ENCODE measurements at regions not wholly inside any gene's neighbourhood (a gene's known extent, or its start where the extent isn't known, plus 50 kb on each side); places are given as distances from the start of the nearest gene placed in this dataset.

GRCh38 chr6:24987446-24988115 is 51.8 kb upstream of the RIPOR2 start:
- TF ChIP-seq FOXA1 (IDR thresholded peaks at IDR 0.05) (no peak), ARNT (IDR thresholded peaks at IDR 0.05) (no peak), BHLHE40 (IDR thresholded peaks at IDR 0.05; ENCODE audit: borderline replicate concordance) (no peak), LEF1 (IDR thresholded peaks at IDR 0.05; ENCODE audit: borderline replicate concordance) (no peak), SUZ12 (IDR thresholded peaks at IDR 0.05) (no peak), SP1 (IDR thresholded peaks at IDR 0.05) (no peak), CTBP1 (IDR thresholded peaks at IDR 0.05; ENCODE audit: borderline replicate concordance) (no peak), HDGF (IDR thresholded peaks at IDR 0.05; ENCODE audit: borderline replicate concordance) (no peak), FOXK2 (IDR thresholded peaks at IDR 0.05) (no peak), NFRKB (IDR thresholded peaks at IDR 0.05) (no peak), ELF4 (IDR thresholded peaks at IDR 0.05) (no peak), FOXM1 (IDR thresholded peaks at IDR 0.05; ENCODE audit: borderline replicate concordance) (no peak), PKNOX1 (IDR thresholded peaks at IDR 0.05) (no peak)
- DNase-seq (ENCODE audit: extremely low spot score), result no peak
- POLR2A ChIA-PET, result no interaction called here
- CTCF ChIA-PET, result no interaction called here

DNA sequence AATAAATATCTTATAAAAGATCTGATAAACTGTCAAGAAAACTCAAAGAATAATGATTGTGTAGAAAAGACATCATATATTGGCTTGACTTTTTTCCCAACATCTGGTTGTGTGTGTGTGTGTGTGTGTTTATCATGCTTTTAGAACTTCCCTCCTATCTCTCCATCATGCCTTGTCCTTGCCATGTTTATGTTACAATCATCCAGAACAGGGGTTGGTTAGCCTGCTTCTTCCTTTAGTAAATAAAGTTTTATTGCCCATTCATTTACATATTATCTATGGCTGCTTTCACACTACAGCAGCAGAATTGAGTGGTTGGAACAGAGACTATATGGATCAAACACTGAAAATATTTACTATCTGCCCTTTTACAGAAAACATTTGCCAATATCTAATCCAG is 52.8 kb upstream of the RIPOR2 start:
- CTCF ChIA-PET, result no interaction called here
- TF ChIP-seq ARNT (IDR thresholded peaks at IDR 0.05), result no peak
- no peak for TF ChIP-seq TARDBP (IDR thresholded peaks at IDR 0.05)
- TF ChIP-seq CTBP1 (IDR thresholded peaks at IDR 0.05; ENCODE audit: borderline replicate concordance), result no peak
- TF ChIP-seq SP1 (IDR thresholded peaks at IDR 0.05), result no peak
- TF ChIP-seq L3MBTL2 (conservative IDR thresholded peaks at IDR 0.05), result no peak
- TF ChIP-seq LEF1 (IDR thresholded peaks at IDR 0.05; ENCODE audit: borderline replicate concordance), result no peak
- no peak for TF ChIP-seq HDGF (IDR thresholded peaks at IDR 0.05; ENCODE audit: borderline replicate concordance)
- TF ChIP-seq PKNOX1 (IDR thresholded peaks at IDR 0.05), result no peak
- TF ChIP-seq SUZ12 (IDR thresholded peaks at IDR 0.05), result no peak
- no peak for TF ChIP-seq ZNF384 (IDR thresholded peaks at IDR 0.05)
- TF ChIP-seq ELF4 (IDR thresholded peaks at IDR 0.05), result no peak
- no peak for DNase-seq (ENCODE audit: extremely low spot score)
- POLR2A ChIA-PET, result no interaction called here

DNA sequence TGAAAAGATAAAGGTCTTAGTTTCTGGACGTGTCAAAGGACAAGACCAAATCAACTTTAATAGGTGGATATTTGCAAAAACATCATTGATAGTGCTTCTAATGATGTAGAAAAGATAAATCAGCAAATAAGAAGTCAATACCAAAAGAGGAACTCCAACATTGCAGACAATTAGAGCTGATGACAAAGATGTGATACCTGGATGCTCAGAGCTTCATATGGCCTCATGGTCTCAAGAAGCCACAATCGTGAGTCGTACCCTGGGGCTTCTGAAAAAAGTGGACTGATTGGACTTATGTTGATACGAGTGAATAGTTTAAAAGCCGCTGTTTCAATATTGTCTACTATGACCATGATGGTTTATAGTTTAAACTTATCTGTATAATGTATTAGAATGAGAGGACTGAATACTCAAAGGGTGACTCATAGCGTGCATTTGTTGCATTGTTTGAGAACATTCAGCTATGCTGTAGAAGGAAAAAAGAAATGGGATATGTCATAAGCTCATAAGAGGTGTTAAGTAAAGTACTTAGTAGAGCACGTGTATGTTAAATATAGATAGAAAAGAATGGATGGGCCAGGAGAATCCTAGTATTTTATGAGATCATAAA is 54.6 kb upstream of the RIPOR2 start:
- no peak for TF ChIP-seq SUZ12 (IDR thresholded peaks at IDR 0.05)
- TF ChIP-seq ARNT (IDR thresholded peaks at IDR 0.05), result no peak
- TF ChIP-seq CTBP1 (IDR thresholded peaks at IDR 0.05; ENCODE audit: borderline replicate concordance), result no peak
- no peak for TF ChIP-seq HDGF (IDR thresholded peaks at IDR 0.05; ENCODE audit: borderline replicate concordance)
- no peak for TF ChIP-seq ELF4 (IDR thresholded peaks at IDR 0.05)
- TF ChIP-seq FOXA1 (IDR thresholded peaks at IDR 0.05), result no peak
- no peak for TF ChIP-seq BHLHE40 (IDR thresholded peaks at IDR 0.05; ENCODE audit: borderline replicate concordance)
- TF ChIP-seq L3MBTL2 (conservative IDR thresholded peaks at IDR 0.05), result no peak
- no peak for TF ChIP-seq TARDBP (IDR thresholded peaks at IDR 0.05)
- TF ChIP-seq FOXM1 (IDR thresholded peaks at IDR 0.05; ENCODE audit: borderline replicate concordance), result no peak
- no peak for TF ChIP-seq ZNF384 (IDR thresholded peaks at IDR 0.05)
- no peak for TF ChIP-seq NFRKB (IDR thresholded peaks at IDR 0.05)
- no peak for TF ChIP-seq LEF1 (IDR thresholded peaks at IDR 0.05; ENCODE audit: borderline replicate concordance)
- no peak for TF ChIP-seq SP1 (IDR thresholded peaks at IDR 0.05)
- no peak for DNase-seq (ENCODE audit: extremely low spot score)
- ChIA-PET POLR2A (no interaction called here), CTCF (interaction anchor here (0.6 to 2.2 kb wide), 5 partner anchors 27 to 567 kb away, joined by 3 to 7 read pairs (median 6); no protein-coding TSS in a partner anchor)

- no peak for DNase-seq (ENCODE audit: extremely low spot score)
- CTCF ChIA-PET, result interaction anchor here (0.5 to 2.2 kb wide), 15 partner anchors 11 to 566 kb away, joined by 3 to 9 read pairs (median 4); no protein-coding TSS in a partner anchor
These were observed 55.4 kb upstream of the RIPOR2 start for GRCh38 chr6:24990944-24991809.

More at GRCh38 chr6:24990944-24991809, 55.4 kb upstream of the RIPOR2 start:
- POLR2A ChIA-PET, result no interaction called here
- no peak for TF ChIP-seq TARDBP (IDR thresholded peaks at IDR 0.05)
- TF ChIP-seq FOXK2 (IDR thresholded peaks at IDR 0.05), result no peak
- no peak for TF ChIP-seq SP1 (IDR thresholded peaks at IDR 0.05)
- TF ChIP-seq NFRKB (IDR thresholded peaks at IDR 0.05), result no peak
- TF ChIP-seq PKNOX1 (IDR thresholded peaks at IDR 0.05), result no peak
- no peak for TF ChIP-seq LEF1 (IDR thresholded peaks at IDR 0.05; ENCODE audit: borderline replicate concordance)
- TF ChIP-seq ELF4 (IDR thresholded peaks at IDR 0.05), result no peak
- TF ChIP-seq FOXM1 (IDR thresholded peaks at IDR 0.05; ENCODE audit: borderline replicate concordance), result no peak
- no peak for TF ChIP-seq ZNF384 (IDR thresholded peaks at IDR 0.05)
